GM12865 (cell line): ENCODE measurements at regions not wholly inside any gene's neighbourhood (a gene's known extent, or its start where the extent isn't known, plus 50 kb on each side); places are given as distances from the start of the nearest gene placed in this dataset.
"Not testable (repeated sequence)": the region's sequence is repeated elsewhere in the genome, so short reads cannot be mapped to it uniquely, and the experiment has no call there.

Experiments used
- DNase-seq: peaks from one replicate; pipeline ENCODE4 v3.0.0; 2010; ENCODE audit warnings: low read depth
- H3K4me3 ChIP-seq: 2 replicates; pipeline ENCODE4 v1.5.1; 2011; ENCODE audit warnings: mild to moderate bottlenecking, low read depth, low read length, control low read depth
- CTCF ChIP-seq: IDR thresholded peaks from 2 replicates; pipeline ENCODE4 v1.5.1; 2011; ENCODE audit warnings: low read length, control low read depth, low read depth, inconsistent platforms; ENCODE audit not compliant: insufficient read depth; ENCODE audit errors: missing control alignments

DNA sequence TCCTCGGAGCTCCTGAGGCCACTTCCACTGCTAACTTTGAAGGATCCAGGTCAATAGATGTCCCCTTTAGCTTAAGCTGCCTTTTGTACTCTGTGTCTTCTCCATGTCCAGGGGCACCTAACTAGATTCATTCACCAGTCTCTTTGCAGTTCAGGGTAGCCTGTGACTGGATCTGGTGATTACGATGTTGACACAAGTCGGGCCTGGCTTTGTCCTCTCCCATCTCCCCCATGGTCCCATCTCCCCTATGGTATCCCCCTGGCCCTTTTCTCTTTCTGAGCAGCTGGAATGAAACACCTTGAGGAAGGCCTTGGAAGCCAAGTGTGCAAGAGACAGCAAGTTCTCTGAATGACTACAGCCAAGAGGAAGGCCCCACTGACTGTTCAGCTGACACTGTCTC lies 417.9 kb upstream of the SMIM21 start:
- TF ChIP-seq CTCF, result no peak
- H3K4me3 ChIP-seq, result no peak overlapping the region
- DNase-seq, result no peak

DNA sequence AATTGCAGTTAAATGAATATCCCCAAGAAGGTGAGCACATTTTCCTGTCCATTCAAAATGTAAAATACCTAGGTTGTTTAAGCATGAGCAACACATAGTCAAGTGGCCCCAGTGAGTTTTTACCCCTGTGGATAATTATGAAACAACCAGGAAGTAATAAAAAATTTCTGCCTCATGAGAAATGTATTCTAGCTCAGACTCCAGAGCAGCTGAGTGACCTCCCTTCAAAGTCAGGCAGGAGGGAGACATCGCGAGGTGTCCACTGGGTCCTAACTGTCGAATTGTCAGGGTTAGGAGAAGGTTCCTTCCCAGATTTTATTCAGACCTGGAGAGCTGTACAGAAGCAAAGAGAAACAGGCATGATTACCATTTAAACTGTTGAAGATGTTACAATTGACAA lies 416.6 kb upstream of the SMIM21 start:
- no peak overlapping the region for H3K4me3 ChIP-seq
- no peak for TF ChIP-seq CTCF
- no peak for DNase-seq

DNA sequence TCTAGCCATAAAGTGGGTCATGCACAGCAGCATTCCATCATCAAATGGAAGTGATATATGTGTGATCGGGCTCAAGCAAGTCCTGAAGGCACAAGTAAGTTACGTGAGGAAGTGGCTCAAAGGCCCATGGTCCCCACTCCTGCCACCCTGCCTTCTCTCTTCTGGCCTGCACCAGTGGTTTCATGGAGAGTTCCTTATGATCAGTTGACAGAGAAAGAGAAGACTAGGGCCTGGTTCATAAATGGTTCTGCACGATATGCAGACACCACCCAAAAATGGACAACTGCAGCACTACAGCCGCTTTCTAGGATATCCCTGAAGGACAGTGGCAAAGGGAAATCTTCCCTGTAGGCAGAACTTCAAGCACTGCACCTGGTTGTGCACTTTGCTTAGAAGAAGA lies 412.6 kb upstream of the SMIM21 start:
- H3K4me3 ChIP-seq, result no peak overlapping the region
- DNase-seq, result no peak

DNA sequence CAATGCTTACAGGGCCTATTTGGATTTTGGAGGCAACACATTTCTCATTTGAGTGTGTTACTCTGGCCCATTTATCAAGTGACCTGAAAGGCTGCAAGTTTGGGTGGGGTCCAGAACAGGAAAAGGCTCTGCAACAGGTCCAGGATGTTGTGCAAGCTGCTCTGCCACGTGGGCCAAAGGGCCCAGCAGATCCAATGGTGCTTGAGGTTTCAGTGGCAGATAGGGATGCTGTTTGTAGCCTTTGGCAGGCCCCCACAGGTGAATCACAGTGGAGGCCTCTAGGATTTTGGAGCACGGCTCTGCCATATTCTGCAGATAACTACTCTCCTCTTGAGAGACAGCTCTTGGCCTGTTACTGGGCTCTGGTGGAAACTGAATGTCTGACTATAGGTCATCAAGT lies 412.2 kb upstream of the SMIM21 start:
- DNase-seq, H3K4me3 ChIP-seq: not testable (repeated sequence)

More for the DNA sequence above, 412.6 kb upstream of the SMIM21 start:
- no peak for TF ChIP-seq CTCF

- TF ChIP-seq CTCF, result no peak
- no peak for DNase-seq
- H3K4me3 ChIP-seq, result no peak overlapping the region
Measured at GRCh38 chr18:75839041-75839440, 411.5 kb upstream of the SMIM21 start.

- no peak overlapping the region for H3K4me3 ChIP-seq
- no peak for DNase-seq
- TF ChIP-seq CTCF, result no peak
Measured at GRCh38 chr18:75837316-75837715, 409.8 kb upstream of the SMIM21 start.

DNA sequence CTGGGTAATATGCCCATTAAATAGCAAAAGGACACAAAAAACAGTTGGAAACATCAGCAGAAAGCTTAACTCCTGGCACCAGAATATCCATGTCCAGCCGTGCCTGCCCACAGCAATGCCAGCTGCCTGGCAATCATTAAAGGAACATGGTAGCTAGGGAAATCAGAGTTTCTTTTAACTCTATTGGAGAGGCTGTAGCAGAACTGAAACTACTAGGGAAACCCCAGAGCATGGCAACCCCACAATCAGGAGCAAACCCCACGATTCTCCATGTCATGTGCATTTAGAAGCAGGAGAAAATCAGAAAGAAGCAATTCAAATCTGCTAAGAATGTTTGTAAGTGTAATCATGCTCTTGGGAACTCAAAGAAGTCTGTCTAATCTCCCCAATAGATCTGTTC lies 409.0 kb upstream of the SMIM21 start:
- H3K4me3 ChIP-seq, result no peak overlapping the region
- no peak for TF ChIP-seq CTCF

GRCh38 chr18:75831960-75832359 lies 404.5 kb upstream of the SMIM21 start:
- DNase-seq, result no peak
- H3K4me3 ChIP-seq, result no peak overlapping the region
- no peak for TF ChIP-seq CTCF

More for the DNA sequence above, 409.0 kb upstream of the SMIM21 start:
- DNase-seq, result no peak
